ENCODE measurements at regions not wholly inside any gene's neighbourhood (a gene's known extent, or its start where the extent isn't known, plus 50 kb on each side); places are given as distances from the start of the nearest gene placed in this dataset.

DNA sequence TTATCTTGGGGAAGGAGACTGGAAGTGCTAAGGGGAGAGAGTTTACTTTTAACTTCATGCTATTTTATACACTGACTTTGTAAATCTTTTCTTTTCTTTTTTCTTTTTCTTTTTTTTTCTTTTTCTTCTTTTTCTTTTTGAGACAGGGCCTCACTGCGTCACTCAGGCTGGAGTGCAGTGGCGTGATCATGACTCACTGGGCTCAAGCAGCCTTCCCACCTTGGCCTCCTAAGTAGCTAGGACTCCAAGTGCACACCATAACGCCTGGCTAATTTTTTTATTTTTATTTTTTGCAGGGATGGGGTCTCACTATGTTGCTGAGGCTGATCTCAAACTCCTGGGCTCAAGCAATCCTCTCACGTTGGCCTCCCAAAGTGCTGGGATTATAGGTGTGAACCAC is 294.6 kb upstream of the PRICKLE1 start:
- no peak overlapping the region for H3K4me3 ChIP-seq (ENCODE audit: low read length, poor library complexity, severe bottlenecking)
- no peak overlapping the region for H3K4me2 ChIP-seq (ENCODE audit: low read depth, low read length, poor library complexity, severe bottlenecking)
- no peaks in the 10 kb centered on the region for H3K79me2 ChIP-seq (ENCODE audit: insufficient read depth, low read length)
- H3K36me3 ChIP-seq (ENCODE audit: insufficient read depth, low read length) = no peaks in the 10 kb centered on the region
- H3K9ac ChIP-seq (ENCODE audit: low read depth, low read length, poor library complexity, severe bottlenecking) = no peak overlapping the region
- no peaks in the 10 kb centered on the region for H3F3A ChIP-seq (ENCODE audit: low read depth)
- H3K4me1 ChIP-seq (ENCODE audit: insufficient read depth, low read length, poor library complexity, severe bottlenecking) = no peaks in the 10 kb centered on the region
- no peaks in the 10 kb centered on the region for H3K9me2 ChIP-seq (replicated peaks; ENCODE audit: low read depth, low read length)
- no peak overlapping the region for H2AFZ ChIP-seq (ENCODE audit: low read length)
- no peaks in the 10 kb centered on the region for H3K27me3 ChIP-seq (ENCODE audit: insufficient read depth, low read length, poor library complexity, severe bottlenecking)
- TF ChIP-seq, protein P1, sequence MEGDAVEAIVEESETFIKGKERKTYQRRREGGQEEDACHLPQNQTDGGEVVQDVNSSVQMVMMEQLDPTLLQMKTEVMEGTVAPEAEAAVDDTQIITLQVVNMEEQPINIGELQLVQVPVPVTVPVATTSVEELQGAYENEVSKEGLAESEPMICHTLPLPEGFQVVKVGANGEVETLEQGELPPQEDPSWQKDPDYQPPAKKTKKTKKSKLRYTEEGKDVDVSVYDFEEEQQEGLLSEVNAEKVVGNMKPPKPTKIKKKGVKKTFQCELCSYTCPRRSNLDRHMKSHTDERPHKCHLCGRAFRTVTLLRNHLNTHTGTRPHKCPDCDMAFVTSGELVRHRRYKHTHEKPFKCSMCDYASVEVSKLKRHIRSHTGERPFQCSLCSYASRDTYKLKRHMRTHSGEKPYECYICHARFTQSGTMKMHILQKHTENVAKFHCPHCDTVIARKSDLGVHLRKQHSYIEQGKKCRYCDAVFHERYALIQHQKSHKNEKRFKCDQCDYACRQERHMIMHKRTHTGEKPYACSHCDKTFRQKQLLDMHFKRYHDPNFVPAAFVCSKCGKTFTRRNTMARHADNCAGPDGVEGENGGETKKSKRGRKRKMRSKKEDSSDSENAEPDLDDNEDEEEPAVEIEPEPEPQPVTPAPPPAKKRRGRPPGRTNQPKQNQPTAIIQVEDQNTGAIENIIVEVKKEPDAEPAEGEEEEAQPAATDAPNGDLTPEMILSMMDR (conservative IDR thresholded peaks at IDR 0.05; ENCODE audit: low read length) = no peak
- TF ChIP-seq EZH2phosphoT487 (IDR thresholded peaks at IDR 0.05; ENCODE audit: borderline replicate concordance) = no peak
- H3K9me3 ChIP-seq (ENCODE audit: insufficient read depth, low read depth, low read length) = no peaks in the 10 kb centered on the region; the same call in 1 of the 2 replicates
- H4K20me1 ChIP-seq (ENCODE audit: insufficient read depth, low read length, poor library complexity, severe bottlenecking) = no peaks in the 10 kb centered on the region

DNA sequence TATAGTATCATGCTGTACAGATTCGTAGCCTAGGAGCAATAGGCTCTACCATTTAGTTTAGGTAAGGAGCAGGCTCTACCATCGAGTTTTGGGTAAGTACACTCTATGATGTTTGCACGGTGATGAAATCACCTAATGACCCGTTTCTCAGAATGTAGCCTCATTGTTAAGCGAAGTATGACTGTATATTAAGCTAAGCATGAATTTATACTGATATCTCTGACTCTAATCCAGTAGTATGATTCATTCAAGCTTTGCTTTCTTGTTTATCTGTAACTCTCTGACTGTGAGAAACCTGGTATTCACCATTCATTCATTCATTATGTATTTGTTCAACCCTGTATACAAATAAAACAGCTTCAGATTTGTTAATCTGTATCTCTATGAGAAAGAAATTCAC is 283.9 kb upstream of the PRICKLE1 start:
- H3K27me3 ChIP-seq (ENCODE audit: insufficient read depth, low read length, poor library complexity, severe bottlenecking) = no peaks in the 10 kb centered on the region
- no peaks in the 10 kb centered on the region for H3K4me1 ChIP-seq (ENCODE audit: insufficient read depth, low read length, poor library complexity, severe bottlenecking)
- H4K20me1 ChIP-seq (ENCODE audit: insufficient read depth, low read length, poor library complexity, severe bottlenecking) = no peaks in the 10 kb centered on the region
- no peaks in the 10 kb centered on the region for H3K9me3 ChIP-seq (ENCODE audit: insufficient read depth, low read depth, low read length)
- no peak overlapping the region for H3K9ac ChIP-seq (ENCODE audit: low read depth, low read length, poor library complexity, severe bottlenecking)
- H3K4me3 ChIP-seq (ENCODE audit: low read length, poor library complexity, severe bottlenecking) = no peak overlapping the region
- TF ChIP-seq EZH2phosphoT487 (IDR thresholded peaks at IDR 0.05; ENCODE audit: borderline replicate concordance) = no peak
- TF ChIP-seq, protein P1 (conservative IDR thresholded peaks at IDR 0.05; ENCODE audit: low read length) = no peak
- no peaks in the 10 kb centered on the region for H3K79me2 ChIP-seq (ENCODE audit: insufficient read depth, low read length)
- no peaks in the 10 kb centered on the region for H3K36me3 ChIP-seq (ENCODE audit: insufficient read depth, low read length)
- no peak overlapping the region for H3K4me2 ChIP-seq (ENCODE audit: low read depth, low read length, poor library complexity, severe bottlenecking)
- H2AFZ ChIP-seq (ENCODE audit: low read length) = no peak overlapping the region
- H3F3A ChIP-seq (ENCODE audit: low read depth) = no peaks in the 10 kb centered on the region
- H3K9me2 ChIP-seq (replicated peaks; ENCODE audit: low read depth, low read length) = no peaks in the 10 kb centered on the region

DNA sequence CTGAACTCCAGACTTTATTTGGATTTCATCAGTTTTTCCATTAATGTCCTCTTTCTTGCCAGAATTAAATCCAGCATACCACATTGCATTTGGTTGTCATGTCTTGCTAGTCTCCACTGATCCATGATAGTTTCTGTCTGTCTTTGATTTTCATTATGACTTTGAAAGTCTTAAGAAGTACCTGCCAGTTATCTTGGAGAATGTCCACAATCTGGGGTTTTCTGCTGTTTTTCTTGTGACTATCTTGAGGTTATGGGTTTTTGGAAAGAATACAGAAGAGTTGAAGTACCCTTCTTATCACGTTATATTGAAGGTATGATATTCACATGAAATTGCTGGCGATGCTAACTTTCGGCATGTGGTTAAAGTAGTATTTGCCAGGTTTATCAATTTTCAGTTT is 282.3 kb upstream of the PRICKLE1 start:
- H3K4me3 ChIP-seq (ENCODE audit: low read length, poor library complexity, severe bottlenecking) = no peak overlapping the region
- H3K4me1 ChIP-seq (ENCODE audit: insufficient read depth, low read length, poor library complexity, severe bottlenecking) = no peaks in the 10 kb centered on the region
- no peak overlapping the region for H3K4me2 ChIP-seq (ENCODE audit: low read depth, low read length, poor library complexity, severe bottlenecking)
- no peaks in the 10 kb centered on the region for H3K79me2 ChIP-seq (ENCODE audit: insufficient read depth, low read length)
- H2AFZ ChIP-seq (ENCODE audit: low read length) = no peak overlapping the region
- TF ChIP-seq, protein P1 (conservative IDR thresholded peaks at IDR 0.05; ENCODE audit: low read length) = no peak
- TF ChIP-seq EZH2phosphoT487 (IDR thresholded peaks at IDR 0.05; ENCODE audit: borderline replicate concordance) = no peak
- no peak overlapping the region for H3K9ac ChIP-seq (ENCODE audit: low read depth, low read length, poor library complexity, severe bottlenecking)
- no peaks in the 10 kb centered on the region for H3K9me2 ChIP-seq (replicated peaks; ENCODE audit: low read depth, low read length)
- H3K36me3 ChIP-seq (ENCODE audit: insufficient read depth, low read length) = no peaks in the 10 kb centered on the region
- no peaks in the 10 kb centered on the region for H3F3A ChIP-seq (ENCODE audit: low read depth)
- H3K9me3 ChIP-seq (ENCODE audit: insufficient read depth, low read depth, low read length) = no peaks in the 10 kb centered on the region
- H3K27me3 ChIP-seq (ENCODE audit: insufficient read depth, low read length, poor library complexity, severe bottlenecking) = no peaks in the 10 kb centered on the region
- H4K20me1 ChIP-seq (ENCODE audit: insufficient read depth, low read length, poor library complexity, severe bottlenecking) = no peaks in the 10 kb centered on the region
